WTC11 (cell line): ENCODE measurements at regions not wholly inside any gene's neighbourhood (a gene's known extent, or its start where the extent isn't known, plus 50 kb on each side); places are given as distances from the start of the nearest gene placed in this dataset.
A peak's percentile ranks its signal among the peaks of the same experiment; 100 is the strongest.

Source experiments
- ATAC-seq: fragments of 200-7000 bp; cut with Tn5 transposase; 2 replicates; pipeline ENCODE4 v1.10.0; 2021; ENCODE audit warnings: mild to moderate bottlenecking, moderate library complexity
- CTCF ChIA-PET: fragments of 300-600 bp; sonication (Branson Sonifier 250); formaldehyde crosslinking; loops from one replicate; lab custom pipeline; 2021; ENCODE audit warnings: antibody characterized with exemption; lab: Charles Lee
- POLR2A ChIA-PET: fragments of 350-600 bp; sonication (Branson Sonifier 250); formaldehyde crosslinking; loops from one replicate; lab custom pipeline; 2021; ENCODE audit warnings: antibody characterized with exemption; lab: Charles Lee
- DNase-seq: peaks from one replicate; pipeline ENCODE4 v3.0.0; 2021; ENCODE audit warnings: low spot score
- H3K27ac Mint-ChIP-seq: 2 replicates; pipeline ENCODE4 v1.8.0; 2021; ENCODE audit warnings: mixed read lengths
- H3K27me3 Mint-ChIP-seq: 2 replicates; pipeline ENCODE4 v1.8.0; 2021; ENCODE audit warnings: low read depth, mild to moderate bottlenecking, moderate library complexity, mixed read lengths
- H3K36me3 Mint-ChIP-seq: 2 replicates; pipeline ENCODE4 v1.8.0; 2021; ENCODE audit warnings: mixed read lengths
- H3K4me1 Mint-ChIP-seq: 2 replicates; pipeline ENCODE4 v1.8.0; 2022; ENCODE audit warnings: mixed read lengths
- H3K4me3 Mint-ChIP-seq: 2 replicates; pipeline ENCODE4 v1.8.0; 2021; ENCODE audit warnings: mild to moderate bottlenecking, moderate library complexity, mixed read lengths
- H3K9me3 Mint-ChIP-seq: 2 replicates; pipeline ENCODE4 v1.8.0; 2021; ENCODE audit warnings: mixed read lengths
- ELF4 ChIP-seq: sonication (generic); formaldehyde crosslinking; IDR thresholded peaks from 2 replicates; pipeline ENCODE4 v1.8.1; 2022; ENCODE audit warnings: low read depth, mild to moderate bottlenecking, moderate library complexity, missing genetic modification reagents
- ESRRA ChIP-seq: sonication (generic); formaldehyde crosslinking; IDR thresholded peaks from 2 replicates; pipeline ENCODE4 v1.8.1; 2022; ENCODE audit warnings: mild to moderate bottlenecking, missing genetic modification reagents, borderline replicate concordance
- FOXJ3 ChIP-seq: sonication (generic); formaldehyde crosslinking; IDR thresholded peaks from 2 replicates; pipeline ENCODE4 v1.9.0; 2021; ENCODE audit warnings: missing genetic modification reagents, mild to moderate bottlenecking, borderline replicate concordance
- FOXK1 ChIP-seq: sonication (generic); formaldehyde crosslinking; IDR thresholded peaks from 2 replicates; pipeline ENCODE4 v1.8.0; 2022; ENCODE audit warnings: mild to moderate bottlenecking, moderate library complexity, missing genetic modification reagents
- NR2C2 ChIP-seq: sonication (generic); formaldehyde crosslinking; IDR thresholded peaks from 2 replicates; pipeline ENCODE4 v1.8.0; 2022; ENCODE audit warnings: mild to moderate bottlenecking, missing genetic modification reagents
- TEAD4 ChIP-seq: sonication (generic); formaldehyde crosslinking; IDR thresholded peaks from 2 replicates; pipeline ENCODE4 v1.8.0; 2022; ENCODE audit warnings: mild to moderate bottlenecking, missing genetic modification reagents
- ZNF232 ChIP-seq: sonication (generic); formaldehyde crosslinking; IDR thresholded peaks from 2 replicates; pipeline ENCODE4 v1.8.0; 2022; ENCODE audit warnings: mild to moderate bottlenecking, missing genetic modification reagents
- ZNF423 ChIP-seq: fragments of 250-450 bp; sonication (Bioruptor Pico); IDR thresholded peaks from 2 replicates; pipeline ENCODE4 v2.1.2; 2022; ENCODE audit warnings: mild to moderate bottlenecking, moderate library complexity
- TF ChIP-seq, protein P1 (sequence below): sonication (generic); formaldehyde crosslinking; IDR thresholded peaks from 2 replicates; pipeline ENCODE4 v1.8.0; 2022; ENCODE audit warnings: mild to moderate bottlenecking, missing genetic modification reagents
- TF ChIP-seq, protein P2 (sequence below): sonication (generic); formaldehyde crosslinking; IDR thresholded peaks from 2 replicates; pipeline ENCODE4 v1.8.1; 2022; ENCODE audit warnings: mild to moderate bottlenecking, moderate library complexity, missing genetic modification reagents
- TF ChIP-seq, protein P3 (sequence below): sonication (generic); formaldehyde crosslinking; IDR thresholded peaks from 2 replicates; pipeline ENCODE4 v1.8.0; 2023; ENCODE audit warnings: missing genetic modification reagents, mild to moderate bottlenecking, borderline replicate concordance
- TF ChIP-seq, protein P4 (sequence below): fragments of 250-450 bp; sonication (Bioruptor Pico); IDR thresholded peaks from 2 replicates; pipeline ENCODE4 v1.9.0; 2021; ENCODE audit warnings: moderate library complexity, mild to moderate bottlenecking, inconsistent platforms, borderline replicate concordance
- TF ChIP-seq, protein P5 (sequence below): sonication (generic); formaldehyde crosslinking; IDR thresholded peaks from 2 replicates; pipeline ENCODE4 v1.8.1; 2022; ENCODE audit warnings: mild to moderate bottlenecking, missing genetic modification reagents, moderate library complexity, borderline replicate concordance
- TF ChIP-seq, protein P6 (sequence below): sonication (generic); formaldehyde crosslinking; IDR thresholded peaks from 2 replicates; pipeline ENCODE4 v1.8.0; 2022; ENCODE audit warnings: mild to moderate bottlenecking, missing genetic modification reagents
- TF ChIP-seq, protein P7 (sequence below): sonication (generic); formaldehyde crosslinking; IDR thresholded peaks from 2 replicates; pipeline ENCODE4 v1.8.0; 2023; ENCODE audit warnings: mild to moderate bottlenecking, missing genetic modification reagents
- TF ChIP-seq, protein P8 (sequence below): sonication (generic); formaldehyde crosslinking; IDR thresholded peaks from 2 replicates; pipeline ENCODE4 v1.8.1; 2022; ENCODE audit warnings: low read depth, missing genetic modification reagents, borderline replicate concordance

DNA sequence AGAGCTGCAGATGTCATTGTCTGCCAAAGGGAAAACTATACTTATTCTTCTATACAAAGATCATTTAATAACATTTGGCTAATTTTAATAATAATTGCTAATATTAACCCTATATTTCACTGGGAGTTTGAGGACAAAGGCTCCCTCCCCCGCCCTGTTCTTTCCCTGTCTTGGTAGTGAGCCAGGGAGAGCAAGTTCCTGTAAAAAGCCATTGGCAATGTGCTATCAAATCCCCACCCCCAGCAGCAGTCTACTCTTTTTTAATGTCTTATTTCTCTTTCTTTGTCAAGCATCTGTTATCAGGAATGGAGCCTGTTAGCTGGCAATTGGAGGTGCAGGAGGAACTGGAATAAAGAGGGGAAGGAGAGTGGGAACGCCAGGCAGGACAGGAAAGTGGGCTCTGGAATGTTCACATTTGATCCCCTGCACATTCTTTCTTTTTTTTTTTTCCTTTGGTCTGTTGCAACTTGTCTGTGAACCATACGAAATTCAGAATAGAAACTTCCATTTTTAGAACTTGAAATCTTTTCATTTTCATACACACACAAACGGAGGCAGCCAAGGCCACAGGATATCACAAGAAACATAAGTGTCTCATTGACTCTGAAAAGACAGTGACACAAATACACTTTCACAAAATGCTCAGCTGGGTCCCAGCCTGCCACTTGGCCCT is 664.8 kb upstream of the ZNF608 start:
- ATAC-seq (peak; percentile 7; the same call in 1 of the 2 replicates), DNase-seq (no peak)
- ChIA-PET POLR2A (interaction anchor here (0.6 kb wide), 1 partner anchor 501 kb away, joined by 3 read pairs; no protein-coding TSS in a partner anchor), CTCF (interaction anchor here (0.6 to 1.2 kb wide), 3 partner anchors 86 to 678 kb away, joined by 3 to 7 read pairs (median 4); no protein-coding TSS in a partner anchor)
- Mint-ChIP-seq H3K27ac (peak overlapping the region; percentile 83), H3K4me3 (peak overlapping the region; percentile 31), H3K36me3 (no peaks in the 10 kb centered on the region), H3K27me3 (no peaks in the 10 kb centered on the region), H3K4me1 (peaks cover 79% of the 10 kb centered on the region), H3K9me3 (0 out of 2 replicates have a peak, but pooled peaks cover 4% of the 10 kb centered on the region)
- no peak for TF ChIP-seq NR2C2
- TF ChIP-seq, protein P1, sequence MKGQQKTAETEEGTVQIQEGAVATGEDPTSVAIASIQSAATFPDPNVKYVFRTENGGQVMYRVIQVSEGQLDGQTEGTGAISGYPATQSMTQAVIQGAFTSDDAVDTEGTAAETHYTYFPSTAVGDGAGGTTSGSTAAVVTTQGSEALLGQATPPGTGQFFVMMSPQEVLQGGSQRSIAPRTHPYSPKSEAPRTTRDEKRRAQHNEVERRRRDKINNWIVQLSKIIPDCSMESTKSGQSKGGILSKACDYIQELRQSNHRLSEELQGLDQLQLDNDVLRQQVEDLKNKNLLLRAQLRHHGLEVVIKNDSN = no peak
- TF ChIP-seq, protein P2, sequence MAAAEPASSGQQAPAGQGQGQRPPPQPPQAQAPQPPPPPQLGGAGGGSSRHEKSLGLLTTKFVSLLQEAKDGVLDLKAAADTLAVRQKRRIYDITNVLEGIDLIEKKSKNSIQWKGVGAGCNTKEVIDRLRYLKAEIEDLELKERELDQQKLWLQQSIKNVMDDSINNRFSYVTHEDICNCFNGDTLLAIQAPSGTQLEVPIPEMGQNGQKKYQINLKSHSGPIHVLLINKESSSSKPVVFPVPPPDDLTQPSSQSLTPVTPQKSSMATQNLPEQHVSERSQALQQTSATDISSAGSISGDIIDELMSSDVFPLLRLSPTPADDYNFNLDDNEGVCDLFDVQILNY (CRISPR knock-in tag) = no peak
- no peak for TF ChIP-seq TEAD4 (CRISPR knock-in tag)
- TF ChIP-seq, protein P3, sequence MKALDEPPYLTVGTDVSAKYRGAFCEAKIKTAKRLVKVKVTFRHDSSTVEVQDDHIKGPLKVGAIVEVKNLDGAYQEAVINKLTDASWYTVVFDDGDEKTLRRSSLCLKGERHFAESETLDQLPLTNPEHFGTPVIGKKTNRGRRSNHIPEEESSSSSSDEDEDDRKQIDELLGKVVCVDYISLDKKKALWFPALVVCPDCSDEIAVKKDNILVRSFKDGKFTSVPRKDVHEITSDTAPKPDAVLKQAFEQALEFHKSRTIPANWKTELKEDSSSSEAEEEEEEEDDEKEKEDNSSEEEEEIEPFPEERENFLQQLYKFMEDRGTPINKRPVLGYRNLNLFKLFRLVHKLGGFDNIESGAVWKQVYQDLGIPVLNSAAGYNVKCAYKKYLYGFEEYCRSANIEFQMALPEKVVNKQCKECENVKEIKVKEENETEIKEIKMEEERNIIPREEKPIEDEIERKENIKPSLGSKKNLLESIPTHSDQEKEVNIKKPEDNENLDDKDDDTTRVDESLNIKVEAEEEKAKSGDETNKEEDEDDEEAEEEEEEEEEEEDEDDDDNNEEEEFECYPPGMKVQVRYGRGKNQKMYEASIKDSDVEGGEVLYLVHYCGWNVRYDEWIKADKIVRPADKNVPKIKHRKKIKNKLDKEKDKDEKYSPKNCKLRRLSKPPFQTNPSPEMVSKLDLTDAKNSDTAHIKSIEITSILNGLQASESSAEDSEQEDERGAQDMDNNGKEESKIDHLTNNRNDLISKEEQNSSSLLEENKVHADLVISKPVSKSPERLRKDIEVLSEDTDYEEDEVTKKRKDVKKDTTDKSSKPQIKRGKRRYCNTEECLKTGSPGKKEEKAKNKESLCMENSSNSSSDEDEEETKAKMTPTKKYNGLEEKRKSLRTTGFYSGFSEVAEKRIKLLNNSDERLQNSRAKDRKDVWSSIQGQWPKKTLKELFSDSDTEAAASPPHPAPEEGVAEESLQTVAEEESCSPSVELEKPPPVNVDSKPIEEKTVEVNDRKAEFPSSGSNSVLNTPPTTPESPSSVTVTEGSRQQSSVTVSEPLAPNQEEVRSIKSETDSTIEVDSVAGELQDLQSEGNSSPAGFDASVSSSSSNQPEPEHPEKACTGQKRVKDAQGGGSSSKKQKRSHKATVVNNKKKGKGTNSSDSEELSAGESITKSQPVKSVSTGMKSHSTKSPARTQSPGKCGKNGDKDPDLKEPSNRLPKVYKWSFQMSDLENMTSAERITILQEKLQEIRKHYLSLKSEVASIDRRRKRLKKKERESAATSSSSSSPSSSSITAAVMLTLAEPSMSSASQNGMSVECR = no peak
- TF ChIP-seq, protein P4, sequence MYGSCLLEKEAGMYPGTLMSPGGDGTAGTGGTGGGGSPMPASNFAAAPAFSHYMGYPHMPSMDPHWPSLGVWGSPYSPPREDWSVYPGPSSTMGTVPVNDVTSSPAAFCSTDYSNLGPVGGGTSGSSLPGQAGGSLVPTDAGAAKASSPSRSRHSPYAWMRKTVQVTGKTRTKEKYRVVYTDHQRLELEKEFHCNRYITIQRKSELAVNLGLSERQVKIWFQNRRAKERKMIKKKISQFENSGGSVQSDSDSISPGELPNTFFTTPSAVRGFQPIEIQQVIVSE (CRISPR knock-in tag) = no peak
- no peak for TF ChIP-seq FOXK1 (CRISPR knock-in tag)
- TF ChIP-seq FOXJ3 (CRISPR knock-in tag) = no peak
- TF ChIP-seq, protein P5, sequence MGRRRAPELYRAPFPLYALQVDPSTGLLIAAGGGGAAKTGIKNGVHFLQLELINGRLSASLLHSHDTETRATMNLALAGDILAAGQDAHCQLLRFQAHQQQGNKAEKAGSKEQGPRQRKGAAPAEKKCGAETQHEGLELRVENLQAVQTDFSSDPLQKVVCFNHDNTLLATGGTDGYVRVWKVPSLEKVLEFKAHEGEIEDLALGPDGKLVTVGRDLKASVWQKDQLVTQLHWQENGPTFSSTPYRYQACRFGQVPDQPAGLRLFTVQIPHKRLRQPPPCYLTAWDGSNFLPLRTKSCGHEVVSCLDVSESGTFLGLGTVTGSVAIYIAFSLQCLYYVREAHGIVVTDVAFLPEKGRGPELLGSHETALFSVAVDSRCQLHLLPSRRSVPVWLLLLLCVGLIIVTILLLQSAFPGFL (CRISPR knock-in tag) = no peak

DNA sequence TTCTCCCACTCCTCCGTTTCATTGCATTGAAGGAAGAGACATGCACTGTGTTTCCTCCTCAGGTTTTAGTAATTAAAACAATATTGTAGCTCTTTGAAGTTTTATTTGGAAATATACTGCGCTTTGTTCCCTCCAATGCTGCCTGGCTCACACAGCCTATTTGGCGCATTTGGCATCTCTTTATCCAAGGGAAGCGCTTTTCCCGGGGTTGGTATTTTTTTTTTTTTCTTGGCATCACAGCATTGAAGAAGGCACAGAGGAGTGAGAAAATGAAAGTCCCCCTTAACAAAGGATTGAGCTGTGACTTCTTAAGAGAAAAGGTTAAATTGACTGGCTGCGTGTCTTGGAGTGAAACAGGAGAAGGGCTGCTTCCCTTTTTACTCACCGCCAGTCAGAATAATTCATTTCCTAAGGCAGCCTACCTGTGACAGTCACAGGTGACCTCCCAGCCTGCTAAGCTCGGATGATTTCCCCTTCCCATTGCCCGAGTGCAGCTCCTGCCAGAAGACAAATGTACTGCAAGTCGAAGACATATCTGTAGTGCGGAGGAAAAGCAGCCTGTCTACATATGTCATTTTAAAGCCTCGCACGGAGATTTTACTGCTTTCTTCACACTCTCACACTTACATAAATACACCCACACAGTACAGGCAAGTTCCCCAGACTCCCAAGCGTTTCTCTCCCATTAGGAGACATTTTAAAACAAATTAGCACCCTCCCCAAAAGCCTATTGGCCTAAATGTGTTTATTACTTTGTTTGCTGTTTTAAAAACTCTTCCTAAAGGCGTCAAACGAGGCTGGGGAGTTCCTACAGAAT is 665.5 kb upstream of the ZNF608 start:
- Mint-ChIP-seq H3K4me1 (peaks cover 84% of the 10 kb centered on the region), H3K36me3 (no peaks in the 10 kb centered on the region), H3K4me3 (peak overlapping the region; percentile 31), H3K9me3 (no peaks in the 10 kb centered on the region), H3K27ac (peak overlapping the region; percentile 83), H3K27me3 (no peaks in the 10 kb centered on the region)
- CTCF ChIA-PET = interaction anchor here (0.6 to 1.5 kb wide), 4 partner anchors 39 to 679 kb away, joined by 3 to 7 read pairs (median 4); no protein-coding TSS in a partner anchor
- TF ChIP-seq ZNF232 (no peak), ZNF423 (CRISPR knock-in tag) (no peak), NR2C2 (no peak), ESRRA (CRISPR knock-in tag) (no peak), ELF4 (CRISPR knock-in tag) (no peak), FOXJ3 (CRISPR knock-in tag) (no peak)
- TF ChIP-seq, protein P6, sequence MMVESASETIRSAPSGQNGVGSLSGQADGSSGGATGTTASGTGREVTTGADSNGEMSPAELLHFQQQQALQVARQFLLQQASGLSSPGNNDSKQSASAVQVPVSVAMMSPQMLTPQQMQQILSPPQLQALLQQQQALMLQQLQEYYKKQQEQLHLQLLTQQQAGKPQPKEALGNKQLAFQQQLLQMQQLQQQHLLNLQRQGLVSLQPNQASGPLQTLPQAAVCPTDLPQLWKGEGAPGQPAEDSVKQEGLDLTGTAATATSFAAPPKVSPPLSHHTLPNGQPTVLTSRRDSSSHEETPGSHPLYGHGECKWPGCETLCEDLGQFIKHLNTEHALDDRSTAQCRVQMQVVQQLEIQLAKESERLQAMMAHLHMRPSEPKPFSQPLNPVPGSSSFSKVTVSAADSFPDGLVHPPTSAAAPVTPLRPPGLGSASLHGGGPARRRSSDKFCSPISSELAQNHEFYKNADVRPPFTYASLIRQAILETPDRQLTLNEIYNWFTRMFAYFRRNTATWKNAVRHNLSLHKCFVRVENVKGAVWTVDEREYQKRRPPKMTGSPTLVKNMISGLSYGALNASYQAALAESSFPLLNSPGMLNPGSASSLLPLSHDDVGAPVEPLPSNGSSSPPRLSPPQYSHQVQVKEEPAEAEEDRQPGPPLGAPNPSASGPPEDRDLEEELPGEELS = no peak
- TF ChIP-seq, protein P7, sequence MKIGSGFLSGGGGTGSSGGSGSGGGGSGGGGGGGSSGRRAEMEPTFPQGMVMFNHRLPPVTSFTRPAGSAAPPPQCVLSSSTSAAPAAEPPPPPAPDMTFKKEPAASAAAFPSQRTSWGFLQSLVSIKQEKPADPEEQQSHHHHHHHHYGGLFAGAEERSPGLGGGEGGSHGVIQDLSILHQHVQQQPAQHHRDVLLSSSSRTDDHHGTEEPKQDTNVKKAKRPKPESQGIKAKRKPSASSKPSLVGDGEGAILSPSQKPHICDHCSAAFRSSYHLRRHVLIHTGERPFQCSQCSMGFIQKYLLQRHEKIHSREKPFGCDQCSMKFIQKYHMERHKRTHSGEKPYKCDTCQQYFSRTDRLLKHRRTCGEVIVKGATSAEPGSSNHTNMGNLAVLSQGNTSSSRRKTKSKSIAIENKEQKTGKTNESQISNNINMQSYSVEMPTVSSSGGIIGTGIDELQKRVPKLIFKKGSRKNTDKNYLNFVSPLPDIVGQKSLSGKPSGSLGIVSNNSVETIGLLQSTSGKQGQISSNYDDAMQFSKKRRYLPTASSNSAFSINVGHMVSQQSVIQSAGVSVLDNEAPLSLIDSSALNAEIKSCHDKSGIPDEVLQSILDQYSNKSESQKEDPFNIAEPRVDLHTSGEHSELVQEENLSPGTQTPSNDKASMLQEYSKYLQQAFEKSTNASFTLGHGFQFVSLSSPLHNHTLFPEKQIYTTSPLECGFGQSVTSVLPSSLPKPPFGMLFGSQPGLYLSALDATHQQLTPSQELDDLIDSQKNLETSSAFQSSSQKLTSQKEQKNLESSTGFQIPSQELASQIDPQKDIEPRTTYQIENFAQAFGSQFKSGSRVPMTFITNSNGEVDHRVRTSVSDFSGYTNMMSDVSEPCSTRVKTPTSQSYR = no peak
- TF ChIP-seq, protein P8, sequence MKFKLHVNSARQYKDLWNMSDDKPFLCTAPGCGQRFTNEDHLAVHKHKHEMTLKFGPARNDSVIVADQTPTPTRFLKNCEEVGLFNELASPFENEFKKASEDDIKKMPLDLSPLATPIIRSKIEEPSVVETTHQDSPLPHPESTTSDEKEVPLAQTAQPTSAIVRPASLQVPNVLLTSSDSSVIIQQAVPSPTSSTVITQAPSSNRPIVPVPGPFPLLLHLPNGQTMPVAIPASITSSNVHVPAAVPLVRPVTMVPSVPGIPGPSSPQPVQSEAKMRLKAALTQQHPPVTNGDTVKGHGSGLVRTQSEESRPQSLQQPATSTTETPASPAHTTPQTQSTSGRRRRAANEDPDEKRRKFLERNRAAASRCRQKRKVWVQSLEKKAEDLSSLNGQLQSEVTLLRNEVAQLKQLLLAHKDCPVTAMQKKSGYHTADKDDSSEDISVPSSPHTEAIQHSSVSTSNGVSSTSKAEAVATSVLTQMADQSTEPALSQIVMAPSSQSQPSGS = no peak
- POLR2A ChIA-PET = interaction anchor here (0.6 kb wide), 1 partner anchor 501 kb away, joined by 3 read pairs; no protein-coding TSS in a partner anchor
- DNase-seq (peak; percentile 37), ATAC-seq (peak; percentile 42)
